Neuronal stem cell (in vitro differentiated cells): ENCODE measurements at regions not wholly inside any gene's neighbourhood (a gene's known extent, or its start where the extent isn't known, plus 50 kb on each side); places are given as distances from the start of the nearest gene placed in this dataset.

Experiments
- DNase-seq: peaks from one replicate; pipeline ENCODE4 v3.0.0-alpha.2; 2013; ENCODE audit warnings: low spot score
- H2AFZ ChIP-seq: one replicate; pipeline ENCODE4 v1.6.1; 2013; ENCODE audit warnings: mild to moderate bottlenecking, low read length, inconsistent platforms
- H2AK5ac ChIP-seq: 2 replicates; pipeline ENCODE4 v1.6.1; 2013; ENCODE audit warnings: low read depth, mild to moderate bottlenecking, inconsistent platforms, low read length, moderate library complexity, mixed read lengths
- H2BK120ac ChIP-seq: 2 replicates; pipeline ENCODE4 v1.6.1; 2013; ENCODE audit warnings: low read depth, mild to moderate bottlenecking, inconsistent platforms, low read length, moderate library complexity, mixed read lengths
- H2BK12ac ChIP-seq: one replicate; pipeline ENCODE4 v1.6.1; 2013; ENCODE audit warnings: low read length, inconsistent platforms
- H2BK15ac ChIP-seq: 2 replicates; pipeline ENCODE4 v1.6.1; 2013; ENCODE audit warnings: mild to moderate bottlenecking, low read length, inconsistent platforms, mixed read lengths
- H2BK5ac ChIP-seq: one replicate; pipeline ENCODE4 v1.6.1; 2013; ENCODE audit warnings: inconsistent platforms, mild to moderate bottlenecking, low read length, moderate library complexity
- H3K14ac ChIP-seq: one replicate; pipeline ENCODE4 v1.6.1; 2013; ENCODE audit warnings: low read length, inconsistent platforms
- H3K18ac ChIP-seq: 2 replicates; pipeline ENCODE4 v1.6.1; 2013; ENCODE audit warnings: low read length, inconsistent platforms
- H3K23ac ChIP-seq: 2 replicates; pipeline ENCODE4 v1.6.1; 2013; ENCODE audit warnings: low read depth, mild to moderate bottlenecking, mixed read lengths, low read length, inconsistent platforms; ENCODE audit not compliant: poor library complexity
- H3K27ac ChIP-seq: replicated peaks from 3 replicates; pipeline ENCODE4 v1.5.1; 2013; ENCODE audit warnings: low read length, inconsistent platforms
- H3K27me3 ChIP-seq, 3 experiments: 2 replicates each; pipeline ENCODE4 v1.6.1; 2013; ENCODE audit warnings: low read length in 3 of 3, mild to moderate bottlenecking in 2 of 3, inconsistent platforms in 1 of 3, low read depth in 1 of 3, mixed read lengths in 1 of 3, moderate library complexity in 1 of 3; ENCODE audit not compliant: control insufficient read depth in 3 of 3, insufficient read depth in 3 of 3
- H3K36me3 ChIP-seq, 2 donors: replicated peaks in 1 of 2; 2 replicates each; pipeline ENCODE4 v1.6.1; 2013; ENCODE audit warnings: low read length in 2 of 2; ENCODE audit not compliant: control insufficient read depth in 2 of 2, insufficient read depth in 2 of 2
- H3K4ac ChIP-seq: 2 replicates; pipeline ENCODE4 v1.6.1; 2013; ENCODE audit warnings: inconsistent platforms, mild to moderate bottlenecking, low read length, moderate library complexity
- H3K4me1 ChIP-seq, 2 donors: 1 replicate in 1 of 2; 2 replicates in 1 of 2; pipeline ENCODE4 v1.6.1; 2013; ENCODE audit warnings: low read length in 2 of 2, low read depth in 1 of 2; ENCODE audit not compliant: control insufficient read depth in 2 of 2, insufficient read depth in 1 of 2
- H3K4me2 ChIP-seq: one replicate; pipeline ENCODE4 v1.6.1; 2013; ENCODE audit warnings: mild to moderate bottlenecking, low read length, inconsistent platforms; ENCODE audit not compliant: insufficient read depth, poor library complexity, severe bottlenecking
- H3K4me3 ChIP-seq, 2 donors: 2 replicates each; pipeline ENCODE4 v1.5.1; 2013; ENCODE audit warnings: low read length in 2 of 2, mild to moderate bottlenecking in 2 of 2, inconsistent platforms in 1 of 2, moderate library complexity in 1 of 2
- H3K79me1 ChIP-seq: one replicate; pipeline ENCODE4 v1.6.1; 2013; ENCODE audit warnings: low read depth, mild to moderate bottlenecking, inconsistent platforms, low read length, moderate library complexity
- H3K9ac ChIP-seq: one replicate; pipeline ENCODE4 v1.6.1; 2013; ENCODE audit warnings: mild to moderate bottlenecking, low read depth, low read length, inconsistent platforms; ENCODE audit not compliant: poor library complexity
- H3K9me3 ChIP-seq, 2 donors: replicated peaks in 1 of 2; 2 replicates each; pipeline versions ENCODE3 to v1.6.1; 2013; ENCODE audit warnings: low read length in 2 of 2, mild to moderate bottlenecking in 2 of 2, inconsistent platforms in 1 of 2, low read depth in 1 of 2, mixed read lengths in 1 of 2, moderate library complexity in 1 of 2; ENCODE audit not compliant: control insufficient read depth in 2 of 2, insufficient read depth in 1 of 2
- H4K8ac ChIP-seq: one replicate; pipeline ENCODE4 v1.6.1; 2013; ENCODE audit warnings: low read depth, mild to moderate bottlenecking, inconsistent platforms, low read length, moderate library complexity
- H4K91ac ChIP-seq: one replicate; pipeline ENCODE4 v1.6.1; 2013; ENCODE audit warnings: low read length, low read depth, mild to moderate bottlenecking, inconsistent platforms; ENCODE audit not compliant: poor library complexity
- WGBS, 2 donors: extraction: QIAGEN DNeasy Blood & Tissue Kit; methylation state at CpG; one replicate each; pipeline ENCODE4 v1.1.7; 2013; ENCODE audit warnings: missing lambda C conversion rate in 2 of 2, mixed read lengths in 1 of 2; ENCODE audit not compliant: insufficient read length in 2 of 2, insufficient replicate concordance in 1 of 2; ENCODE audit errors: extremely low coverage in 2 of 2; 5-methylcytosine and 5-hydroxymethylcytosine counted together

- H2BK15ac ChIP-seq: no peak overlapping the region
- no peak overlapping the region for H3K27ac ChIP-seq
- no peaks in the 10 kb centered on the region for H3K27me3 ChIP-seq
- H2BK5ac ChIP-seq: no peak overlapping the region
- H3K79me1 ChIP-seq: no peaks in the 10 kb centered on the region
- no peak overlapping the region for H3K4me3 ChIP-seq
- no peaks in the 10 kb centered on the region for H3K4me1 ChIP-seq
- H3K9me3 ChIP-seq: no peaks in the 10 kb centered on the region
- H2BK12ac ChIP-seq: no peak overlapping the region
- no peak overlapping the region for H2BK120ac ChIP-seq
- peak; percentile 39 for DNase-seq
- no peak overlapping the region for H3K14ac ChIP-seq
- H3K4ac ChIP-seq: no peak overlapping the region
- H3K36me3 ChIP-seq: no peaks in the 10 kb centered on the region
- H2AFZ ChIP-seq: no peak overlapping the region
- H3K4me2 ChIP-seq: no peak overlapping the region
- H3K23ac ChIP-seq: no peak overlapping the region
- H2AK5ac ChIP-seq: no peak overlapping the region
- no peak overlapping the region for H4K8ac ChIP-seq
- H3K9ac ChIP-seq: no peak overlapping the region
- WGBS, 2 donors: no CpG with 5 or more reads among the region's 3 CpGs
- no peak overlapping the region for H4K91ac ChIP-seq
- H3K18ac ChIP-seq: no peak overlapping the region
These were observed 141.1 kb downstream of the RCN1 start for GRCh38 chr11:32231909-32232493.

GRCh38 chr11:32232516-32232915 is 141.6 kb downstream of the RCN1 start:
- DNase-seq: no peak
- Histone ChIP-seq H3K36me3 (no peaks in the 10 kb centered on the region), H4K91ac (no peak overlapping the region), H2BK12ac (no peak overlapping the region), H3K27ac (no peak overlapping the region), H3K79me1 (no peaks in the 10 kb centered on the region), H3K4ac (no peak overlapping the region), H2BK5ac (no peak overlapping the region), H3K23ac (no peak overlapping the region), H3K9ac (no peak overlapping the region), H2AFZ (no peak overlapping the region), H2BK15ac (no peak overlapping the region), H2BK120ac (no peak overlapping the region), H3K27me3 (no peaks in the 10 kb centered on the region), H2AK5ac (no peak overlapping the region), H4K8ac (no peak overlapping the region), H3K4me2 (no peak overlapping the region), H3K9me3 (no peaks in the 10 kb centered on the region), H3K14ac (no peak overlapping the region), H3K4me1 (no peaks in the 10 kb centered on the region), H3K4me3 (no peak overlapping the region), H3K18ac (no peak overlapping the region)
- no CpG with 5 or more reads among the region's 4 CpGs for WGBS, 2 donors

- no peak overlapping the region for H3K4me3 ChIP-seq
- no peak overlapping the region for H2BK5ac ChIP-seq
- no peak overlapping the region for H3K27ac ChIP-seq
- DNase-seq: no peak
- no peak overlapping the region for H3K18ac ChIP-seq
- H3K27me3 ChIP-seq: no peaks in the 10 kb centered on the region
- no peak overlapping the region for H3K9ac ChIP-seq
- H2BK12ac ChIP-seq: no peak overlapping the region
- H3K23ac ChIP-seq: no peak overlapping the region
- H3K4ac ChIP-seq: no peak overlapping the region
- no peak overlapping the region for H2BK15ac ChIP-seq
- no peaks in the 10 kb centered on the region for H3K9me3 ChIP-seq
- no peak overlapping the region for H4K91ac ChIP-seq
- H2AFZ ChIP-seq: no peak overlapping the region
- no peak overlapping the region for H2AK5ac ChIP-seq
- no peak overlapping the region for H2BK120ac ChIP-seq
- no peaks in the 10 kb centered on the region for H3K4me1 ChIP-seq
- WGBS, 2 donors: no CpG with 5 or more reads among the region's 4 CpGs
- H3K79me1 ChIP-seq: no peaks in the 10 kb centered on the region
- no peak overlapping the region for H4K8ac ChIP-seq
- no peak overlapping the region for H3K4me2 ChIP-seq
- H3K14ac ChIP-seq: no peak overlapping the region
- H3K36me3 ChIP-seq: no peaks in the 10 kb centered on the region
These were observed 142.4 kb downstream of the RCN1 start for GRCh38 chr11:32233276-32233675.

- Histone ChIP-seq H3K27me3 (no peaks in the 10 kb centered on the region), H3K4me3 (no peak overlapping the region), H2AK5ac (no peak overlapping the region), H2BK15ac (no peak overlapping the region), H3K9me3 (no peaks in the 10 kb centered on the region), H3K27ac (no peak overlapping the region), H3K36me3 (no peaks in the 10 kb centered on the region), H4K91ac (no peak overlapping the region), H3K18ac (no peak overlapping the region), H3K14ac (no peak overlapping the region), H2BK5ac (no peak overlapping the region), H3K79me1 (no peaks in the 10 kb centered on the region), H3K4me1 (no peaks in the 10 kb centered on the region), H3K4ac (no peak overlapping the region), H3K23ac (no peak overlapping the region), H3K9ac (no peak overlapping the region), H4K8ac (no peak overlapping the region), H2BK12ac (no peak overlapping the region), H2AFZ (no peak overlapping the region), H2BK120ac (no peak overlapping the region), H3K4me2 (no peak overlapping the region)
- no peak for DNase-seq
- WGBS, 2 donors: no CpG with 5 or more reads among the region's 2 CpGs
These were observed 143.1 kb downstream of the RCN1 start for GRCh38 chr11:32233928-32234327.
